ENCODE measurements at regions not wholly inside any gene's neighbourhood (a gene's known extent, or its start where the extent isn't known, plus 50 kb on each side); places are given as distances from the start of the nearest gene placed in this dataset.

DNA sequence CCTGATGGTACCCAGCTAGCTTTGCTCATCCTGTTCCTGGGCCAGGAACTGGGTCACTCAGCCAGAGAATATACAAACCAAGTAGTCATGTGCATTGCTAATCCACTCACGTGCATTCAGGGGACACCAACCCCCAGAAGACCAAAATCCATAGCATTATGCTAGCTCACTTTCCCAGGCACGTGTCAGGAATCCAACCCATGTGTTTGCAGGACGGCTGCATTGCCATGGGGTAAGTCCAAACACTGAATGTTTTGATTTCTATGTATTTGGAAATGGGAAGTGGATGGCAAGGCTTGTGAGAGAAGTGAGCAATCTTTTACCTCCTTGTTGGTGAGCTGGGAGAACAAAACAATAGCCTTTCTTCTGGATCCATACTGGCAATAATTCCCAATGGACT is 87.1 kb upstream of the FOXN3 start:
- no peak for TF ChIP-seq CTCF (conservative IDR thresholded peaks at IDR 0.05)
- TF ChIP-seq ZFX (IDR thresholded peaks at IDR 0.05), result no peak
